PFSK-1 (cell line): ENCODE measurements at regions not wholly inside any gene's neighbourhood (a gene's known extent, or its start where the extent isn't known, plus 50 kb on each side); places are given as distances from the start of the nearest gene placed in this dataset.

Source experiments
- POLR2AphosphoS5 ChIP-seq: IDR thresholded peaks from 2 replicates; pipeline ENCODE4 v1.6.1; 2012; ENCODE audit warnings: low read depth, mild to moderate bottlenecking, control low read depth, low read length, moderate library complexity
- REST ChIP-seq, 2 experiments: IDR thresholded peaks; 2 replicates each; pipeline versions ENCODE4 v1.6.1 to v1.8.0; 2011 to 2012; ENCODE audit warnings: low read depth in 2 of 2, low read length in 2 of 2, control low read depth in 1 of 2, inconsistent platforms in 1 of 2, mild to moderate bottlenecking in 1 of 2, moderate library complexity in 1 of 2; ENCODE audit not compliant: insufficient read depth in 1 of 2
- SIN3A ChIP-seq: IDR thresholded peaks from 2 replicates; pipeline ENCODE4 v1.6.1; 2012; ENCODE audit warnings: mild to moderate bottlenecking, low read length, moderate library complexity, borderline replicate concordance; ENCODE audit not compliant: insufficient read depth
- TAF1 ChIP-seq: IDR thresholded peaks from 2 replicates; pipeline ENCODE4 v1.6.1; 2012; ENCODE audit warnings: low read length, control low read depth, borderline replicate concordance; ENCODE audit not compliant: insufficient read depth

- TF ChIP-seq POLR2AphosphoS5 (no peak), SIN3A (no peak), REST (IDR thresholded peaks at IDR 0.05; ENCODE audit: insufficient read depth in 1 of 2, low read depth in 2 of 2, low read length in 2 of 2) (no peak), TAF1 (no peak)
Measured at GRCh38 chr15:69533522-69533921, 80.9 kb downstream of the RPLP1 start.
